ENCODE measurements at regions not wholly inside any gene's neighbourhood (a gene's known extent, or its start where the extent isn't known, plus 50 kb on each side); places are given as distances from the start of the nearest gene placed in this dataset.
"Not testable (repeated sequence)": the region's sequence is repeated elsewhere in the genome, so short reads cannot be mapped to it uniquely, and the experiment has no call there.

DNA sequence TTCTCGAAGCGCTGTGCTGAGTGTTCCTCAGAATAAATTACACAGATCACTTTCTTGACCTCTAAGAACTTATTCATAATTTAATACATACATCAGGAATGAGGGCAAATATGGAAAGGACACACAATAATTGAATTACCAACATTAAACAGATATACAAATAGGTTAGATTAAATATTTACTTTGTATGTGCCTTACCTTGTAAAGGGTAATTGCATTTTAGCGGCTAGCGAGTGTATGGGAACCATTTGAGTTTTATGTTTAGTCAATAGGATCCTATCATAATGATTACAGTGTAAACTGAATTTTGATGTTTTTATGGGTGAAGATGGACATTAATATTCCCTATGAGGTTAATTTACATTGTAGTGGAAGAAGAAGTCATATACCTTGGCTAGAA, 1187.1 kb upstream of the WWC1 start:
- TF ChIP-seq, protein P1, sequence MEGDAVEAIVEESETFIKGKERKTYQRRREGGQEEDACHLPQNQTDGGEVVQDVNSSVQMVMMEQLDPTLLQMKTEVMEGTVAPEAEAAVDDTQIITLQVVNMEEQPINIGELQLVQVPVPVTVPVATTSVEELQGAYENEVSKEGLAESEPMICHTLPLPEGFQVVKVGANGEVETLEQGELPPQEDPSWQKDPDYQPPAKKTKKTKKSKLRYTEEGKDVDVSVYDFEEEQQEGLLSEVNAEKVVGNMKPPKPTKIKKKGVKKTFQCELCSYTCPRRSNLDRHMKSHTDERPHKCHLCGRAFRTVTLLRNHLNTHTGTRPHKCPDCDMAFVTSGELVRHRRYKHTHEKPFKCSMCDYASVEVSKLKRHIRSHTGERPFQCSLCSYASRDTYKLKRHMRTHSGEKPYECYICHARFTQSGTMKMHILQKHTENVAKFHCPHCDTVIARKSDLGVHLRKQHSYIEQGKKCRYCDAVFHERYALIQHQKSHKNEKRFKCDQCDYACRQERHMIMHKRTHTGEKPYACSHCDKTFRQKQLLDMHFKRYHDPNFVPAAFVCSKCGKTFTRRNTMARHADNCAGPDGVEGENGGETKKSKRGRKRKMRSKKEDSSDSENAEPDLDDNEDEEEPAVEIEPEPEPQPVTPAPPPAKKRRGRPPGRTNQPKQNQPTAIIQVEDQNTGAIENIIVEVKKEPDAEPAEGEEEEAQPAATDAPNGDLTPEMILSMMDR (IDR thresholded peaks at IDR 0.05; ENCODE audit: low read depth, low read length): no peak
- DNase-seq (ENCODE audit: low read depth in 1 of 2, low spot score in 1 of 2): no peak
- H3K9me3 ChIP-seq (ENCODE audit: low read depth): no peaks in the 10 kb centered on the region
- H3K27ac ChIP-seq: no peak overlapping the region
- no peaks in the 10 kb centered on the region for H3K36me3 ChIP-seq
- H3K4me1 ChIP-seq (ENCODE audit: low read depth): no peaks in the 10 kb centered on the region
- H3K27me3 ChIP-seq: no peaks in the 10 kb centered on the region
- H3K4me3 ChIP-seq: no peak overlapping the region

DNA sequence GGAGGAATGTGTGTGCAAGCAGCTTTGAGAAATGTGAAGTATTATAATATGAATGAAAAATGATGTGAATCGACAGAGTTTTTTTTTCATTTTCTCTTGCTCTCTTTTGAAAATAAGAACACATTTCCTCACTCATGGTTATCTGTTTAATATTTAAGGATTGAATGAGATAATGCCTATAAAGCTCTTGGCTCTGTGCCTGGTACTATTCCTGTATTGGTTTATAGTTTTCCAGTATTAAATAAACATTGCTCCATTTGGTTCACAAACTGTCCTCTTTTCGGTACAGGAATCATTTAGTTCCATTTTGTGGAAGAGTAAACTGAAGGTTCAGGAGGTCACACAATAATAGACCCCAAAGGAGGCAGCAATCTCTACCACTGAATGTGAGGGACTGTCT, 1185.5 kb upstream of the WWC1 start:
- Histone ChIP-seq H3K9me3 (ENCODE audit: low read depth) (no peaks in the 10 kb centered on the region), H3K27ac (no peak overlapping the region), H3K4me3 (no peak overlapping the region), H3K27me3 (no peaks in the 10 kb centered on the region), H3K36me3 (no peaks in the 10 kb centered on the region), H3K4me1 (ENCODE audit: low read depth) (no peaks in the 10 kb centered on the region)
- TF ChIP-seq, protein P1 (IDR thresholded peaks at IDR 0.05; ENCODE audit: low read depth, low read length): no peak
- DNase-seq (ENCODE audit: low read depth in 1 of 2, low spot score in 1 of 2): no peak

DNA sequence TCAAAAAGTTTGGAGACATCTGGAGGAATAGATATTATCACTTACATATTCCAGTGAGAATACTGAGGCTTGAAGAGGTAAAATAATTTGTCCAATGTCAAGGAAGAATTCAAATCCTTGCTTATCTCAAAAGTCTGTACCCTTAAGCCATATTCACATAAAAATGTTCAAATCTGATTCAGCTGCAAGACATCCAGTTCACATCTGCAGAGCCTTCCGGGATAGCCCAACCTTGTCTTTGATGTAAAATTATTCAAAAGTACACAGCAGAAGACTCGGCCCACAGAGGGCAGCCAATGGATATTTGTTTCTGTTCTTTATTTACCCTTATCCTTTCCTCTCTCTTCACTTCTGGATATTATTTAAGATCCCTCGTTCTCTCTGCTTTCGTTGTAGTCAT, 1183.8 kb upstream of the WWC1 start:
- no peaks in the 10 kb centered on the region for H3K9me3 ChIP-seq (ENCODE audit: low read depth)
- no peaks in the 10 kb centered on the region for H3K27me3 ChIP-seq
- DNase-seq (ENCODE audit: low read depth in 1 of 2, low spot score in 1 of 2): no peak
- TF ChIP-seq, protein P1 (IDR thresholded peaks at IDR 0.05; ENCODE audit: low read depth, low read length): no peak
- H3K4me1 ChIP-seq (ENCODE audit: low read depth): no peaks in the 10 kb centered on the region
- no peak overlapping the region for H3K27ac ChIP-seq
- no peaks in the 10 kb centered on the region for H3K36me3 ChIP-seq
- H3K4me3 ChIP-seq: no peak overlapping the region

DNA sequence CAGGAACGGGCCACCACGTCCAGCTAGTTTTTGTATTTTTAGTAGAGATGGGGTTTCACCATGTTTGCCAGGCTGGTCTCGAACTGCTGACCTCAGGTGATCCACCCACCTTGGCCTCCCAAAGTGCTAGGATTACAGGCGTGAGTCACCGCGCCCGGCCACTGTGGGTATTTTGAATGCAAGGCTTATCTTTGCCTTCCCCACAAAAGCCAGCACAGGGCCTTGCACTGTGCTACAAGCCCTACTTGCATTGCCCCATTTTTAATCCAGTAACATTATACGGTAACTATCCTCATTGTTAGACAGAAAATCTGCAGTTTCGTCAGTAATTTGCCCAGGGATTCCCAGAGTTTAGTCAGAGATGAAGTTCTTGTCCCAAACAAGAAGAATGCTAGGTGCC, 1183.2 kb upstream of the WWC1 start:
- not testable (repeated sequence) for H3K27me3 ChIP-seq; DNase-seq (ENCODE audit: low read depth in 1 of 2, low spot score in 1 of 2); H3K36me3 ChIP-seq; H3K9me3 ChIP-seq (ENCODE audit: low read depth); H3K27ac ChIP-seq; H3K4me3 ChIP-seq; H3K4me1 ChIP-seq (ENCODE audit: low read depth)

DNA sequence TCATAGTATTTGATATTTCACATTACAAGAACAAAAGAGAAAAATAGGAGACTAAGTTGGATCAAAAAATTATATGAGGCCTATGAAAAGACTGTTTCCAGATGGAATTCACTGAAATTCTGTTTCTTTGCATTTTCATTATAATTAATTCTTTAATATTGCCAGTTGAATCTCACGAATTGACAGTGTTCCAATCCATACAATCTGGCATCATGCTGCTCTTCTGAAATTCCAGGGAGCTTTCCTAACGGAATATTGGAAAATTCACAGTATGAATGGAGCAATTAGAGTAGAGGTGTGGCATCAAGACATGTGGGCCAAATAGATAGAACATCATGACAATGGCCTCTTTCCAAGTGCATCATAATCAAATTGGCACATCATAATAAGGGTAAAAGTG, 1178.9 kb upstream of the WWC1 start:
- Histone ChIP-seq H3K9me3 (ENCODE audit: low read depth) (no peaks in the 10 kb centered on the region), H3K27me3 (no peaks in the 10 kb centered on the region), H3K36me3 (no peaks in the 10 kb centered on the region), H3K4me3 (no peak overlapping the region), H3K27ac (no peak overlapping the region), H3K4me1 (ENCODE audit: low read depth) (no peaks in the 10 kb centered on the region)
- DNase-seq (ENCODE audit: low read depth in 1 of 2, low spot score in 1 of 2): no peak
- TF ChIP-seq, protein P1 (IDR thresholded peaks at IDR 0.05; ENCODE audit: low read depth, low read length): no peak

DNA sequence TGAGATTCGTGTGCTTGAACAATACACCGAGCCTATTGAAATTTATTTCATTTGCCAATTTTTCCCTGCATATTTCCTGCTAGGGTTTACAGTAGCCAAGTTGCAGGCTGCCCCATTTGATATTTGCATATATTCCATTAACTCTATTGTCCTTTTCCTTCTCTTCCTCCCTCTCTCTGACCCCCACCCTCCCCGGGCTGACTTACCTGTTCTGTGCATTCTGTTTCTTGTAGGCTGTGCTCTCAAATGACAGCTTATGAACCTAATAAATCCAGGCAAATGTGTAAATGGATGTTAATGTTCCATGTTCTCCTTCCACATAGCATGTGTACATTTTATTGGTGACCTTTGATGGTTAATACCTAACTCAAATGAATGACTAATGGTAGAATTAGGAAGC, 1169.2 kb upstream of the WWC1 start:
- Histone ChIP-seq H3K27me3 (no peaks in the 10 kb centered on the region), H3K9me3 (ENCODE audit: low read depth) (no peaks in the 10 kb centered on the region), H3K27ac (no peak overlapping the region), H3K4me1 (ENCODE audit: low read depth) (no peaks in the 10 kb centered on the region), H3K36me3 (no peaks in the 10 kb centered on the region), H3K4me3 (no peak overlapping the region)
- TF ChIP-seq, protein P1 (IDR thresholded peaks at IDR 0.05; ENCODE audit: low read depth, low read length): no peak
- DNase-seq (ENCODE audit: low read depth in 1 of 2, low spot score in 1 of 2): no peak

Data from cardiac muscle cell (in vitro differentiated cells and primary cell).